ENCODE measurements at regions not wholly inside any gene's neighbourhood (a gene's known extent, or its start where the extent isn't known, plus 50 kb on each side); places are given as distances from the start of the nearest gene placed in this dataset.

DNA sequence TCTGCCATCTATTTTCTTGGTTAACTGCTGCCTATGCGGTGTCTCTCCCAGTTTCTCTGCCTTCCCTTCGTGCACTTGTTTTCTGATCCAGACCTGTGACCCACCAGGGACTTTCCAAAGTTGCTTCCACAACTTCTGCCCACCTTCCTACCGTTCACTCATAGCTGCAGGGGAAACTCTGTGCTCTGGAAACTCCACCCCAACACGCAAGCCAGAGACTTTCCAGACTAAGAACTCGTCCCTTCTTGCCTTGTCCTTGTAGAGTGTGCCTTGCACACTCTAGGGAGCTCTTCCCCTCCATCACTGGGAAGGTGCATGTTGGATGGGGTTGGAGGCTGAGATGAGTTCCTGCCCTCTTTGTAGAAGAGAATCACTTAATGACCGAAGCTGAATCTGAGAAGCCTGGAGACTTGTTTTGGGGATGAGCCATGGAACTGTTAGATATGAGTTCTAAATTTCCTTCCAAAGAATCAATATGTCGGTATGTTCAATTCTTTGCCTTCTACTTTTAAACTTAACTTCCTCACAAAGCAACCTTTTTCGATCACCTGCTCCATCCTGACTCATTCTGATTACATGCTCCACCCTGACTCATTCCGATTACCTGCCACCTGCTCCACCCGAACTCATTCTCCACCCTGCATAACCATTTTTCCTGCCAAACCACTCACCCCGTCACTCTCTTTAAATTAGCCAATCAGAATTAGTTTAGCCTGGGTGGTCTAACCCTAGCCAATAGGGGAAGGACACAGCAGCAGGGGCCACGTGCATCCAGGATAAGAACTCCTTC lies 82.1 kb upstream of the CAPRIN2 start:
- Histone ChIP-seq H3K9me3 (ENCODE audit: low read depth) (no peaks in the 10 kb centered on the region), H3K4me1 (ENCODE audit: low read depth) (no peaks in the 10 kb centered on the region), H3K36me3 (no peaks in the 10 kb centered on the region), H3K27me3 (no peaks in the 10 kb centered on the region), H3K27ac (no peak overlapping the region), H3K4me3 (no peak overlapping the region)
- TF ChIP-seq, protein P1, sequence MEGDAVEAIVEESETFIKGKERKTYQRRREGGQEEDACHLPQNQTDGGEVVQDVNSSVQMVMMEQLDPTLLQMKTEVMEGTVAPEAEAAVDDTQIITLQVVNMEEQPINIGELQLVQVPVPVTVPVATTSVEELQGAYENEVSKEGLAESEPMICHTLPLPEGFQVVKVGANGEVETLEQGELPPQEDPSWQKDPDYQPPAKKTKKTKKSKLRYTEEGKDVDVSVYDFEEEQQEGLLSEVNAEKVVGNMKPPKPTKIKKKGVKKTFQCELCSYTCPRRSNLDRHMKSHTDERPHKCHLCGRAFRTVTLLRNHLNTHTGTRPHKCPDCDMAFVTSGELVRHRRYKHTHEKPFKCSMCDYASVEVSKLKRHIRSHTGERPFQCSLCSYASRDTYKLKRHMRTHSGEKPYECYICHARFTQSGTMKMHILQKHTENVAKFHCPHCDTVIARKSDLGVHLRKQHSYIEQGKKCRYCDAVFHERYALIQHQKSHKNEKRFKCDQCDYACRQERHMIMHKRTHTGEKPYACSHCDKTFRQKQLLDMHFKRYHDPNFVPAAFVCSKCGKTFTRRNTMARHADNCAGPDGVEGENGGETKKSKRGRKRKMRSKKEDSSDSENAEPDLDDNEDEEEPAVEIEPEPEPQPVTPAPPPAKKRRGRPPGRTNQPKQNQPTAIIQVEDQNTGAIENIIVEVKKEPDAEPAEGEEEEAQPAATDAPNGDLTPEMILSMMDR (IDR thresholded peaks at IDR 0.05; ENCODE audit: low read depth, low read length) = no peak
- no peak for DNase-seq (ENCODE audit: low read depth in 1 of 2, low spot score in 1 of 2)

DNA sequence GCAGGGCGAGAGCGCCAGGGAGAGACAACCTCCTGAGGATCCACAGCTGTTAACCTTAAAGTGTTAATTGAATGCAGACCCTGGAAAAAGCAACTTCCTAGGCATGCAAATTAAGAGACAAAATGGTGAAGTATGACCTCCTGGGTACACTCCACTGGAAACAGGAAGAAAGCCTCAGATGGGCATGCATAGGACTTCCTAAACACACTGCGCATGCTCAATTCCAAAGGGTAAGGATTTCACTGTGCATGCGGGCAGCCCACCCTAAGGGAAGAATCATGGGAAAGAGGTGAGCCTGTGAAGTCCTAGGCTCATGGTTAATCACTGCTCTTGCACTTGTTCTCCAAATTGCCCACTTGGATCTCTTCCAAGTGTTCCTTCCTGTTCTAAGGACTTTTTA lies 80.5 kb upstream of the CAPRIN2 start:
- Histone ChIP-seq H3K4me1 (ENCODE audit: low read depth) (no peaks in the 10 kb centered on the region), H3K4me3 (no peak overlapping the region), H3K9me3 (ENCODE audit: low read depth) (no peaks in the 10 kb centered on the region), H3K27ac (no peak overlapping the region), H3K27me3 (no peaks in the 10 kb centered on the region), H3K36me3 (no peaks in the 10 kb centered on the region)
- TF ChIP-seq, protein P1 (IDR thresholded peaks at IDR 0.05; ENCODE audit: low read depth, low read length) = no peak
- DNase-seq (ENCODE audit: low read depth in 1 of 2, low spot score in 1 of 2) = no peak

DNA sequence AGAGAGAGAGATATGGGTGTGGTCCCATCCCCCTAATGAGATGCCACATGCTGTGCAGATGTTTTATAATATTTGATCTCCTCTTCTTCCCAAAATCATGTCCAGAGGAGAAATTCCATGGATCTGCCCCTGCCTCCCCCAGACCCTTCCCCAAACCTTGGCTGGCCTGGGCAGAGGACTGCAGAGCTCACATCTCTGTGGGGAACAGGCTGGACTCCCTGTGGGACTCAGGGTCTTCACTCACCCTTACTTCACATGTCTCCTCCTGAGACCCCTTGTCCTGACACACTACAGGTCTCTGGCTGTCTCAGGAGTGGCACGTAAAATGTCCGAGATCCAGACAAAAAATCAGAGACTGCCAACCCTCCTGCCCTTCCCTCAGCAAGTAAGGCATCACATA lies 76.0 kb upstream of the CAPRIN2 start:
- no peaks in the 10 kb centered on the region for H3K4me1 ChIP-seq (ENCODE audit: low read depth)
- H3K9me3 ChIP-seq (ENCODE audit: low read depth) = no peaks in the 10 kb centered on the region
- H3K4me3 ChIP-seq = no peak overlapping the region
- H3K36me3 ChIP-seq = no peaks in the 10 kb centered on the region
- no peaks in the 10 kb centered on the region for H3K27me3 ChIP-seq
- TF ChIP-seq, protein P1 (IDR thresholded peaks at IDR 0.05; ENCODE audit: low read depth, low read length) = no peak
- DNase-seq (ENCODE audit: low read depth in 1 of 2, low spot score in 1 of 2) = no peak
- H3K27ac ChIP-seq = no peak overlapping the region

DNA sequence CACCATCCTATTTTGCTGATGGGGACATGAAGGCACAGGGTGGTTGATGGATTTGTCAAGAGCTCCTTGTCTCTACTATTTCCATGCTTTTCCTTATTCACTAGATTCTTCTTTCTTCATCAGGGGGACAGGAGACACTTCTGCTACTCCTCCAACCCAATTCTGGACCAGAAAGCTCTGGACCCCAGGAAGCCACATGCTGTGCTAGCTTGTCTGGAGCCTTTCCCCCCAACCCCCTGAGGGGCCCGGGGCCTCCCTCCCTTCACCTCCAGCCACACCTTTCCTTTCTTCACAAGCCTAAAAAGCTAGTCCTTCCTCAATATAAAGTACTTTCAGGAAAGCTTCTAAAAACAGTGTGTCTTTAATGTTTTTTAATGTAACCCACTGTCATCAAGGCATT lies 75.1 kb upstream of the CAPRIN2 start:
- no peaks in the 10 kb centered on the region for H3K9me3 ChIP-seq (ENCODE audit: low read depth)
- DNase-seq (ENCODE audit: low read depth in 1 of 2, low spot score in 1 of 2) = no peak
- H3K36me3 ChIP-seq = no peaks in the 10 kb centered on the region
- TF ChIP-seq, protein P1 (IDR thresholded peaks at IDR 0.05; ENCODE audit: low read depth, low read length) = no peak
- H3K27me3 ChIP-seq = no peaks in the 10 kb centered on the region
- H3K4me1 ChIP-seq (ENCODE audit: low read depth) = no peaks in the 10 kb centered on the region
- no peak overlapping the region for H3K4me3 ChIP-seq
- no peak overlapping the region for H3K27ac ChIP-seq

DNA sequence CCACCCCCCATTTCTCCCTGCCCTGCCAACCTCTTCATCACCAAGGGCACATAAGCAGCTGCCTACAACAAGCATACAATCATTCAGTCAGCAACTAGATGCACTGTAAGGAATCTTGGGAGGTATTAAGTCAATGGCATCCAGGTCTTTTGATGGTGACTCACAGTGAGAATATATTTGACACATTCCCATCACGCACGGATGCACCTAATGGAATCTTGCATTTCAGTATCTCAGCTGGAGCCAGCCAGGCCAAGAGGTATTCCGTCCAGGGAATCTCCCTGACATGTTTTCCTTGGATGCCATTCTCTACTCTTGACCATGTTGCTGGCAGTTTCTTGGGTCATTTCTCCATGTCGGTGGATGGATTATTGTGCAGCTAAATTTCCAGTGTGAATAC lies 73.9 kb upstream of the CAPRIN2 start:
- Histone ChIP-seq H3K9me3 (ENCODE audit: low read depth) (no peaks in the 10 kb centered on the region), H3K4me1 (ENCODE audit: low read depth) (no peaks in the 10 kb centered on the region), H3K4me3 (no peak overlapping the region), H3K27ac (no peak overlapping the region), H3K27me3 (no peaks in the 10 kb centered on the region), H3K36me3 (no peaks in the 10 kb centered on the region)
- TF ChIP-seq, protein P1 (IDR thresholded peaks at IDR 0.05; ENCODE audit: low read depth, low read length) = no peak
- no peak for DNase-seq (ENCODE audit: low read depth in 1 of 2, low spot score in 1 of 2)

Measured in cardiac muscle cell (in vitro differentiated cells and primary cell).